Effector memory CD4-positive, alpha-beta T cell (primary cell): ENCODE measurements at regions not wholly inside any gene's neighbourhood (a gene's known extent, or its start where the extent isn't known, plus 50 kb on each side); places are given as distances from the start of the nearest gene placed in this dataset.

Experiments used
- DNase-seq, 3 donors: peaks; one replicate each; pipeline ENCODE4 v3.0.0-alpha.2; 2020
- H3K27ac ChIP-seq: 2 replicates; pipeline ENCODE4 v1.7.0; 2013; ENCODE audit warnings: mild to moderate bottlenecking, low read length, moderate library complexity; ENCODE audit not compliant: insufficient read depth, poor library complexity, severe bottlenecking
- H3K27me3 ChIP-seq: replicated peaks from 2 replicates; pipeline ENCODE4 v1.7.0; 2013; ENCODE audit warnings: mild to moderate bottlenecking, low read length; ENCODE audit not compliant: insufficient read depth, control insufficient read depth, poor library complexity, severe bottlenecking
- H3K36me3 ChIP-seq: 2 replicates; pipeline ENCODE4 v1.7.0; 2013; ENCODE audit warnings: mild to moderate bottlenecking, low read length, moderate library complexity; ENCODE audit not compliant: control insufficient read depth, insufficient read depth
- H3K4me1 ChIP-seq: 2 replicates; pipeline ENCODE4 v1.7.0; 2013; ENCODE audit warnings: low read length, mild to moderate bottlenecking; ENCODE audit not compliant: control insufficient read depth, insufficient read depth, poor library complexity, severe bottlenecking
- H3K4me3 ChIP-seq: 2 replicates; pipeline ENCODE4 v1.7.0; 2013; ENCODE audit warnings: low read length, low read depth, mild to moderate bottlenecking; ENCODE audit not compliant: insufficient read depth, poor library complexity, severe bottlenecking
- H3K9me3 ChIP-seq: 2 replicates; pipeline ENCODE4 v1.7.0; 2013; ENCODE audit warnings: mild to moderate bottlenecking, low read length, moderate library complexity; ENCODE audit not compliant: control insufficient read depth

- DNase-seq = no peak
- H3K4me1 ChIP-seq = no peaks in the 10 kb centered on the region
- H3K9me3 ChIP-seq = no peaks in the 10 kb centered on the region
- no peak overlapping the region for H3K4me3 ChIP-seq
- no peaks in the 10 kb centered on the region for H3K36me3 ChIP-seq
- no peak overlapping the region for H3K27ac ChIP-seq
- H3K27me3 ChIP-seq = no peaks in the 10 kb centered on the region
Observed at GRCh38 chr7:25812086-25812850, 339.7 kb upstream of the NFE2L3 start.

GRCh38 chr7:25813381-25813780, 338.6 kb upstream of the NFE2L3 start:
- no peaks in the 10 kb centered on the region for H3K36me3 ChIP-seq
- H3K9me3 ChIP-seq = no peaks in the 10 kb centered on the region
- H3K4me1 ChIP-seq = no peaks in the 10 kb centered on the region
- H3K27ac ChIP-seq = no peak overlapping the region
- no peaks in the 10 kb centered on the region for H3K27me3 ChIP-seq
- DNase-seq = no peak
- H3K4me3 ChIP-seq = no peak overlapping the region

GRCh38 chr7:25815711-25816110, 336.3 kb upstream of the NFE2L3 start:
- no peak overlapping the region for H3K27ac ChIP-seq
- DNase-seq = no peak
- H3K4me1 ChIP-seq = no peaks in the 10 kb centered on the region
- H3K27me3 ChIP-seq = no peaks in the 10 kb centered on the region
- no peak overlapping the region for H3K4me3 ChIP-seq
- no peaks in the 10 kb centered on the region for H3K9me3 ChIP-seq
- H3K36me3 ChIP-seq = no peaks in the 10 kb centered on the region

- H3K36me3 ChIP-seq = no peaks in the 10 kb centered on the region
Observed at GRCh38 chr7:25820432-25821040, 331.5 kb upstream of the NFE2L3 start.

GRCh38 chr7:25821225-25821624, 330.8 kb upstream of the NFE2L3 start:
- no peaks in the 10 kb centered on the region for H3K36me3 ChIP-seq
- no peaks in the 10 kb centered on the region for H3K4me1 ChIP-seq
- H3K27ac ChIP-seq = no peak overlapping the region
- no peaks in the 10 kb centered on the region for H3K27me3 ChIP-seq
- no peak overlapping the region for H3K4me3 ChIP-seq
- DNase-seq = no peak
- H3K9me3 ChIP-seq = no peaks in the 10 kb centered on the region

More at GRCh38 chr7:25820432-25821040, 331.5 kb upstream of the NFE2L3 start:
- Histone ChIP-seq H3K4me1 (no peaks in the 10 kb centered on the region), H3K27me3 (no peaks in the 10 kb centered on the region), H3K9me3 (no peaks in the 10 kb centered on the region), H3K27ac (no peak overlapping the region), H3K4me3 (no peak overlapping the region)
- no peak for DNase-seq

- no peaks in the 10 kb centered on the region for H3K9me3 ChIP-seq
- H3K4me1 ChIP-seq = no peaks in the 10 kb centered on the region
- no peak overlapping the region for H3K27ac ChIP-seq
- H3K27me3 ChIP-seq = no peaks in the 10 kb centered on the region
- no peaks in the 10 kb centered on the region for H3K36me3 ChIP-seq
- DNase-seq = no peak
- no peak overlapping the region for H3K4me3 ChIP-seq
Observed at GRCh38 chr7:25822823-25823222, 329.2 kb upstream of the NFE2L3 start.

- no peaks in the 10 kb centered on the region for H3K27me3 ChIP-seq
- H3K4me1 ChIP-seq = no peaks in the 10 kb centered on the region
- H3K9me3 ChIP-seq = no peaks in the 10 kb centered on the region
- no peaks in the 10 kb centered on the region for H3K36me3 ChIP-seq
- no peak overlapping the region for H3K27ac ChIP-seq
- H3K4me3 ChIP-seq = no peak overlapping the region
- no peak for DNase-seq
Observed at GRCh38 chr7:25823571-25823970, 328.4 kb upstream of the NFE2L3 start.

- H3K9me3 ChIP-seq = no peaks in the 10 kb centered on the region
- no peaks in the 10 kb centered on the region for H3K4me1 ChIP-seq
- H3K4me3 ChIP-seq = no peak overlapping the region
- DNase-seq = no peak
- H3K27me3 ChIP-seq = no peaks in the 10 kb centered on the region
- H3K36me3 ChIP-seq = no peaks in the 10 kb centered on the region
- H3K27ac ChIP-seq = no peak overlapping the region
Observed at GRCh38 chr7:25828468-25828867, 323.5 kb upstream of the NFE2L3 start.

GRCh38 chr7:25829663-25830062, 322.3 kb upstream of the NFE2L3 start:
- Histone ChIP-seq H3K27ac (no peak overlapping the region), H3K4me3 (no peak overlapping the region), H3K36me3 (no peaks in the 10 kb centered on the region), H3K27me3 (no peaks in the 10 kb centered on the region), H3K9me3 (no peaks in the 10 kb centered on the region), H3K4me1 (no peaks in the 10 kb centered on the region)
- no peak for DNase-seq

- Histone ChIP-seq H3K27me3 (no peaks in the 10 kb centered on the region), H3K36me3 (no peaks in the 10 kb centered on the region), H3K4me1 (no peaks in the 10 kb centered on the region), H3K9me3 (no peaks in the 10 kb centered on the region), H3K4me3 (no peak overlapping the region), H3K27ac (no peak overlapping the region)
- DNase-seq = no peak
Observed at GRCh38 chr7:25830215-25830614, 321.8 kb upstream of the NFE2L3 start.
